NOMO-1 treated with dmso at 0.1 percent for 144 hours (cell line): ENCODE measurements at regions not wholly inside any gene's neighbourhood (a gene's known extent, or its start where the extent isn't known, plus 50 kb on each side); places are given as distances from the start of the nearest gene placed in this dataset.

Experiments used
- DNase-seq: peaks from one replicate; lab custom pipeline; 2025; ENCODE audit not compliant: unreplicated experiment; lab: John Stamatoyannopoulos, UW

- no peak for DNase-seq
These were observed 699.6 kb downstream of the CDH11 start for GRCh38 chr16:64422259-64422658.

DNA sequence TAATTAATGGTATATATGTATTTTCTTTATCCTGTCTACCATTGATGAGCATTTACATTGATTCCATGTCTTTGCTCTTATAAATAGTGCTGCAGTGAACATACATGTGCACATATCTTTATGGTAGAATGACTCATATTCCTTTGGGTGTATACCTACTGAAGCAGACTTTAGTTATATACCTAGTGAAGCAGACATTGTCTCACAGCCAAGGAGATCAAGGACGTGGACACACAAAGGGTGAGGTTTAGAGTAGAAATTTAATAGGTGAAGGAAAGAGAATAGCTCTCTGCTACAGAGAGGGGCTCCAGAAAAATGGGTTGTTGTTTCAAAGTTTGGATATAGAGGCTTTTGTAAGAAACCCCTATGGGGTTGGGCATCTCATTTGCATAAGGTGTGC is 700.3 kb downstream of the CDH11 start:
- no peak for DNase-seq

DNA sequence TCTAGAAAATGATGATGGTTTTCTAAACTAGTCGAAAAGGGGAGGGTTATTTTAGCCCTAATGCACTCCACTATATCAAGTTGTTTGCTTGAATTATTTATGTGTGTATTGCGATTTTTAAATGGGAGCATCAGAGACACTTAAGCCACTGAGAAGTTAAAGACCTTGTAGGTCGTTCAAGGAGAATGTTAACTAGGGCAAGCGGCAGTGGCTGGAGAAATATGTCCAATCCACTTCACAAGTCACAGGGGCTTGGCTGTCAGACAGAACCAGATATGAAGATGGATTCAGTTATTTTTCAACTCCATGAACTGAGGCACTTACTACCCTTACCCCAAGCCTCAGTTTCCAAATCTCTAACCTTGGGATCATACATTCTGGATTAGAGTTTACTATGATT is 702.0 kb downstream of the CDH11 start:
- no peak for DNase-seq

DNA sequence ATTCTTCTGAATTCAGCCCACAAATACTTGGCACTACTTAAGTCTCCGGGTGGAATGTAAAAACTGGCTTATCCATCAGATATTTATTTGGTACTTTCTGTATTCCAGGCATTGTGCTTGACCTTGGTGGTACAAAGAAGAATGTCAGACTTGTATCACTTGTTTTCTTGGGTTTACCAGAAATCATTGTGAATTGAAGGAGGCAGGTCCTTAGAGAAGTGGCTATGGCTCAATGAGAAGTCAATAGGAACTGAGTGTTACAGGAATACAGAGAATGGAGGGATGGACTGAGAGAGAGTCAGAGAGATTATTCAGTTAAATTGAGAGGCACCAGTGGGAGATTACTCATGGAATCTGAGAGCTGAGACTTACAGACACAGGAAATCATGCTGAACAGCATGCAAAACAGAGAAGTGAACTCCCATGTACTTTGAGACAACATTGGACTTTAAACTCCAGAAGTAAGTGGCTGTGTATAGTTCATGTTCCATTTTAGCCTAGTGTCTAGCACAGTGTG is 704.1 kb downstream of the CDH11 start:
- DNase-seq, result no peak

GRCh38 chr16:64416216-64417005 is 705.5 kb downstream of the CDH11 start:
- no peak for DNase-seq

DNA sequence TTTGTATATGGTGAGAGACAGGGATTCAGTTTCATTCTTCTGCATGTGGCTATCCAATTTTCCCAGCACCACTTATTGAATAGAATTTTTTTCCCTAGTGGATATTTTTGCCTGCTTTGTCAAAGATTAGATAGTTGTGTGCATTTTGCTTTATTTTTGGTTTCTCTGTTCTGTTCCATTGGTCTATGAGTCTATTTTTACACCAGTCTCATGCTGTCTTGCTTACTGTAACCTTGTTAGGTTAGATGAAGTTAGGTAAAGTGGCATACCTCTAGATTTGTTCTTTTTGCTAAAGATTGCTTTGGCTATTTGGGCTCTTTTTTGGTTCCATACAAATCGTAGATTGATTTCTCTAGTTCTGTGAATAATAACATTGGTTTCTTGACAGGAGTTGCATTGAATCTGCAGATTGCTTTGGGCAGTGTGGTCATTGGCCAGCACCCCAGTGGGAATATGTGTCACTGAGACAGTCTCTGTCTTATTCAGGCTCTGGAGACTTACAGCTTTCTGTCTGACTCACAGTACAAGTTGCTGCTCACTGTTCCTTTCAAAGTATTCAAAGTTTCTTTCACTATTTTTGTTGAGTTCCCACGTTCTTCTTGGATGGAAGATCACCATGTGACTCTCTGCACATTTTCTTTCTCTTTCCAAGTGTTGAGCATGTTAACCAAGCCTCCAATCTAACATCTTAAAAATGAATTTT is 709.1 kb downstream of the CDH11 start:
- no peak for DNase-seq

GRCh38 chr16:64410306-64410705 is 711.6 kb downstream of the CDH11 start:
- no peak for DNase-seq

- DNase-seq, result no peak
These were observed 712.1 kb downstream of the CDH11 start for GRCh38 chr16:64409783-64410210.

GRCh38 chr16:64408699-64409098 is 713.2 kb downstream of the CDH11 start:
- no peak for DNase-seq

GRCh38 chr16:64406770-64407181 is 715.1 kb downstream of the CDH11 start:
- no peak for DNase-seq

DNA sequence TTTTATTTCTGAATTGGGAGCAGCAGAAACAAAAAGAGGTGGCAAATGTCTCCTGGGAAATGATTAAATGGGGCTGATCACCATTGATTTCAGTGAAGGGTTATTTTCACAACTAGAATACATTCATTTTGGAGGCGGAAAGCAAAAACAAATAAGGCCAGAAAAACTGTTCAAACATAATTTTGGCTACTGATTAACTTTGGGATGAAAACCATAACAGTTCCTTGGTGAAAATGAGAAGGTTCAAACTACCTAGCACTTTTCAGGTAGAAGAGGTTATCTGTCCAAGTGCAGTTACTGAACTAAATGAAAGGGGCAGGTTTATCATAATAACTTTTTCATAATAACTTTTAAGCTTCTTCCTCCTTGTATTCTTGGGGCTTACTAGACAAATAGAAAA is 718.5 kb downstream of the CDH11 start:
- no peak for DNase-seq

DNA sequence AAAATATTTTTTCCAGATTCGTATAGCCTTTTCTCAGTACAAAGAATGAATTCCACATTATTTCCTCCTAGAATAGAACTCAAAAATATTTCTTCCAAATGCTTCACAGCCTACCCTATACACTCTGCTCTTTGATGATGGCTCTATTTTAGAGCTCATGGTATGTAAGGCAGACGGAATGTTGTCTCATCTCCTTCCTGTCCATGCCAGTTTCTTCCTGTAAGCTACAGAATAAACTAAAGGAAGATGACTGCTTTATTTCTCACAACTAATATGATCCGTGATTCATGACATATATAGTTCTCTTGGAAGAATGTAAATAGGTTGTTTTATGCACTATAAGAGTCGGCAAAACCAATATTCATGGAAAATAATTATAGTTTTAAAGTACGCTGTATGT is 723.1 kb downstream of the CDH11 start:
- no peak for DNase-seq

DNA sequence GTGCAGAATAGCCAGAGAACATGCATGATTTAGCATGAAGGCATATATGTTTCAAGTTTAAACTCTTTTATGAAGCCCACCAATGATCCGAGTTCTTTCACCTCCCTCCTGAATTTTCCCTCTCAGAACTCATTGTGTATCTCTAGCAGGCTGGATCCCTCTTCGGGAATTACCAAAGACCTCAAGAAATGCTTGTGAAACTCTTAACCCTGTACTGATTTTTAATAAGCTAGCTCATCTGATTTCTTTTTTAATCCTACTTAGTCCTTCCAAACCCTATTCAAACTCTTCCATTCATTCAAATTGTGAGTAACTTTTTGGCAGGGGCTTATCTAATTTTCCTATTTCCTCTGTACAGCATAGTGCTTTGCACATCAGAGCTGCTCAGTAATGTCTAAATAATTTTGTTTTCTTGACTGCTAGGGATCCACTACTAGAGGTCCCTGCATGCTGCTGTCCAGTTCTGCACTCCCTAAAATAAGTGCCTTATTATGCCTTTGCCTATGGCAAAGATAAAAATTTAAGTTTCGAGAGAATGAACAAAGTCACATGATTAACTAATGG is 723.8 kb downstream of the CDH11 start:
- no peak for DNase-seq

DNA sequence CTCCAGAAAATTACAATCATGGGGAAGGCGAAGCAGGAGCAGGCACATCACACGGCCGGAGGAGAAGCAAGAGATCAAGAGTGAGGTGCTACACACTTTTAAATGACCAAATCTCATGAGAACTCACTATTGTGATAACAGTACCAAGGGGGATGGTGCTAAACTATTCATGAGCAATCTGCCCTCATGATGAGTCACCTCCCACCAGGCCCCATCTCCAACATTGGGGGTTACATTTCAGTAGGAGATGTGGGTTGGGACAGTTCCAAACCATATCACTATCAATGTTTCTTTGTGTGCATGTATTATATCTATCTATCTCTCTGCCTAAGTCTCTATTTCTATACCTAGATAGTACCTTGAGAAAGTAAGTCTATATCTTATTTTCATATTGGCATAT is 724.8 kb downstream of the CDH11 start:
- no peak for DNase-seq

- no peak for DNase-seq
These were observed 727.8 kb downstream of the CDH11 start for GRCh38 chr16:64394061-64394460.

GRCh38 chr16:64392456-64392855 is 729.4 kb downstream of the CDH11 start:
- no peak for DNase-seq

- DNase-seq, result no peak
These were observed 730.7 kb downstream of the CDH11 start for GRCh38 chr16:64391063-64391600.

GRCh38 chr16:64390102-64390501 is 731.8 kb downstream of the CDH11 start:
- no peak for DNase-seq

GRCh38 chr16:64384636-64385035 is 737.2 kb downstream of the CDH11 start:
- DNase-seq, result no peak

- DNase-seq, result no peak
These were observed 739.9 kb downstream of the CDH11 start for GRCh38 chr16:64381979-64382378.

GRCh38 chr16:64380751-64381150 is 741.1 kb downstream of the CDH11 start:
- no peak for DNase-seq
